Mesothelial cell of epicardium (in vitro differentiated cells): ENCODE measurements at regions not wholly inside any gene's neighbourhood (a gene's known extent, or its start where the extent isn't known, plus 50 kb on each side); places are given as distances from the start of the nearest gene placed in this dataset.
A peak's percentile ranks its signal among the peaks of the same experiment; 100 is the strongest.

Source experiments
- DNase-seq, 2 experiments: peaks; one replicate each; pipeline ENCODE4 v3.0.0; 2021; ENCODE audit warnings: low spot score in 2 of 2; ENCODE audit not compliant: unreplicated experiment in 2 of 2
- H3K27ac Mint-ChIP-seq: 2 replicates; pipeline ENCODE4 v1.8.0; 2021; ENCODE audit warnings: mixed read lengths
- H3K27me3 Mint-ChIP-seq: 2 replicates; pipeline ENCODE4 v1.8.0; 2021; ENCODE audit warnings: low read depth, mixed read lengths
- H3K36me3 Mint-ChIP-seq: 2 replicates; pipeline ENCODE4 v1.8.0; 2021; ENCODE audit warnings: mixed read lengths
- H3K4me1 Mint-ChIP-seq: 2 replicates; pipeline ENCODE4 v1.8.0; 2021; ENCODE audit warnings: mixed read lengths
- H3K4me3 Mint-ChIP-seq: 2 replicates; pipeline ENCODE4 v1.8.0; 2021; ENCODE audit warnings: mild to moderate bottlenecking, moderate library complexity, mixed read lengths
- H3K9me3 Mint-ChIP-seq: 2 replicates; pipeline ENCODE4 v1.8.0; 2021; ENCODE audit warnings: mixed read lengths
- CTCF ChIP-seq: fragments of 200-600 bp; sonication (generic); IDR thresholded peaks from one replicate; pipeline ENCODE4 v1.5.0; 2021; ENCODE audit warnings: antibody characterized with exemption; ENCODE audit not compliant: unreplicated experiment

- no peak for TF ChIP-seq CTCF
- H3K27me3 Mint-ChIP-seq: no peaks in the 10 kb centered on the region
- no peaks in the 10 kb centered on the region for H3K36me3 Mint-ChIP-seq
- H3K9me3 Mint-ChIP-seq: no peaks in the 10 kb centered on the region
- peaks cover 50% of the 10 kb centered on the region for H3K4me1 Mint-ChIP-seq
- H3K27ac Mint-ChIP-seq: peak overlapping the region; percentile 81
- no peak for DNase-seq
- no peak overlapping the region for H3K4me3 Mint-ChIP-seq
These were observed 293.4 kb upstream of the ACTBL2 start for GRCh38 chr5:57776035-57776434.

- Mint-ChIP-seq H3K4me3 (no peak overlapping the region), H3K27ac (no peak overlapping the region), H3K27me3 (no peaks in the 10 kb centered on the region), H3K4me1 (peaks cover 34% of the 10 kb centered on the region), H3K9me3 (no peaks in the 10 kb centered on the region), H3K36me3 (no peaks in the 10 kb centered on the region)
- no peak for DNase-seq
- TF ChIP-seq CTCF: no peak
These were observed 291.8 kb upstream of the ACTBL2 start for GRCh38 chr5:57774439-57774838.

GRCh38 chr5:57772512-57772911 lies 289.9 kb upstream of the ACTBL2 start:
- Mint-ChIP-seq H3K27me3 (no peaks in the 10 kb centered on the region), H3K9me3 (no peaks in the 10 kb centered on the region), H3K4me3 (no peak overlapping the region), H3K4me1 (peaks cover 20% of the 10 kb centered on the region), H3K27ac (no peak overlapping the region), H3K36me3 (no peaks in the 10 kb centered on the region)
- no peak for DNase-seq
- TF ChIP-seq CTCF: no peak

GRCh38 chr5:57770039-57770438 lies 287.4 kb upstream of the ACTBL2 start:
- no peak for DNase-seq
- Mint-ChIP-seq H3K36me3 (no peaks in the 10 kb centered on the region), H3K4me1 (peaks cover 2% of the 10 kb centered on the region), H3K4me3 (no peak overlapping the region), H3K27me3 (no peaks in the 10 kb centered on the region), H3K27ac (no peak overlapping the region), H3K9me3 (peaks cover under 1% of the 10 kb centered on the region)
- no peak for TF ChIP-seq CTCF

- H3K4me1 Mint-ChIP-seq: no peaks in the 10 kb centered on the region
- no peaks in the 10 kb centered on the region for H3K36me3 Mint-ChIP-seq
- H3K4me3 Mint-ChIP-seq: no peak overlapping the region
- H3K9me3 Mint-ChIP-seq: peaks cover 6% of the 10 kb centered on the region
- no peak for DNase-seq
- no peaks in the 10 kb centered on the region for H3K27me3 Mint-ChIP-seq
- no peak overlapping the region for H3K27ac Mint-ChIP-seq
- TF ChIP-seq CTCF: no peak
These were observed 286.1 kb upstream of the ACTBL2 start for GRCh38 chr5:57768745-57769144.

GRCh38 chr5:57764479-57765089 lies 282.0 kb upstream of the ACTBL2 start:
- Mint-ChIP-seq H3K27ac (no peak overlapping the region), H3K4me3 (no peak overlapping the region), H3K9me3 (peaks cover 10% of the 10 kb centered on the region), H3K36me3 (no peaks in the 10 kb centered on the region), H3K27me3 (no peaks in the 10 kb centered on the region), H3K4me1 (no peaks in the 10 kb centered on the region)
- no peak for DNase-seq
- no peak for TF ChIP-seq CTCF
